ENCODE measurements at regions not wholly inside any gene's neighbourhood (a gene's known extent, or its start where the extent isn't known, plus 50 kb on each side); places are given as distances from the start of the nearest gene placed in this dataset.

DNA sequence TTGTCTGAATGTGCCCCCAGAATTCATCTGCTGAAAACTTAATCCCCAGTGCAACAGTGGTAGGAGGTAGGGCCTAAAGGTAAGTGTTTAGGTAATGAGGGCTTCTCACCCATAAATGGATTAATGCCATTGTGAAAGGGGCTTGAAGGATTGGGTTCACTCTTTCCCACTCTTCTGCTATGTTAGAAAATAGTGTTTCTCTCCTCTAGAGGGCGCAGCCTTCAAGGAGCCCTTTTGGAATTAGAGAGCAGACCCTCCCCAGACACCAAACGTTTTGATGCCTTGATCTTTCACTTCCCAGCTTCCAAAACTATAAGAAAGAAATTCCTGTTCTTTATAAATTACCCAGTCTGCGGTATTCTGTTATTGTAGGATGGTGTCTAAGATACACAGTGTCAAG is 706.4 kb downstream of the SMARCA1 start:
- peak in 1 of 3 experiments; percentile 37 for TF ChIP-seq CTCF (optimal IDR thresholded peaks at IDR 0.05 in 1 of 3, IDR thresholded peaks at IDR 0.05 in 1 of 3, conservative IDR thresholded peaks at IDR 0.05 in 1 of 3; ENCODE audit: extremely low read depth in 1 of 3, insufficient read depth in 2 of 3, low read length in 3 of 3)
- TF ChIP-seq EZH2 (IDR thresholded peaks at IDR 0.05; ENCODE audit: low read length), result no peak

All from keratinocyte (primary cell).